Esophagus squamous epithelium (tissue), 5 donors: ENCODE measurements at regions not wholly inside any gene's neighbourhood (a gene's known extent, or its start where the extent isn't known, plus 50 kb on each side); places are given as distances from the start of the nearest gene placed in this dataset.
"Not testable (repeated sequence)": the region's sequence is repeated elsewhere in the genome, so short reads cannot be mapped to it uniquely, and the experiment has no call there.

Experiments
- DNase-seq: peaks from one replicate; lab custom pipeline; 2025; lab: John Stamatoyannopoulos, UW
- H3K27ac ChIP-seq, 4 donors: fragments of 200-600 bp; sonication (generic); one replicate each; pipeline ENCODE4 v1.5.1; 2016 to 2019; ENCODE audit warnings: mild to moderate bottlenecking in 1 of 4
- H3K27me3 ChIP-seq, 4 donors: fragments of 200-600 bp; sonication (generic); 1 replicate in 3 of 4; 2 replicates in 1 of 4; pipeline versions ENCODE4 v1.5.1 to v1.6.0; 2017 to 2021; ENCODE audit warnings: antibody characterized with exemption in 1 of 4
- H3K36me3 ChIP-seq, 3 donors: fragments of 200-600 bp; sonication (generic); one replicate each; pipeline ENCODE4 v1.5.1; 2016 to 2019
- H3K4me1 ChIP-seq, 3 donors: fragments of 200-600 bp; sonication (generic); one replicate each; pipeline ENCODE4 v1.5.1; 2017 to 2019
- H3K4me3 ChIP-seq, 4 donors: fragments of 200-600 bp; sonication (generic); 1 replicate in 3 of 4; 2 replicates in 1 of 4; pipeline ENCODE4 v1.5.1; 2016 to 2019; ENCODE audit warnings: mild to moderate bottlenecking in 2 of 4, moderate library complexity in 1 of 4
- H3K9me3 ChIP-seq, 3 donors: fragments of 200-600 bp; sonication (generic); one replicate each; pipeline ENCODE4 v1.5.1; 2016 to 2019
- CTCF ChIP-seq, 6 experiments: fragments of 450-650 bp in 4 of 6; fragments of 200-600 bp in 2 of 6; sonication (generic) in 2 of 6; IDR thresholded peaks; one replicate each; pipeline ENCODE4 v1.5.1; 2016 to 2019; ENCODE audit warnings: antibody characterized with exemption in 6 of 6, mild to moderate bottlenecking in 4 of 6, moderate library complexity in 4 of 6
- POLR2A ChIP-seq, 4 donors: fragments of 450-650 bp; IDR thresholded peaks; one replicate each; pipeline ENCODE4 v1.6.1; 2017; ENCODE audit warnings: antibody characterized with exemption in 4 of 4, mild to moderate bottlenecking in 4 of 4, moderate library complexity in 3 of 4
- WGBS, 2 donors: methylation state at CpG; one replicate each; pipeline ENCODE4 v1.1.5; 2018; 5-methylcytosine and 5-hydroxymethylcytosine counted together
- intact Hi-C: fragments of 100-400 bp; cut with DNase I; formaldehyde crosslinking; loops from one replicate; pipeline ENCODE4 v1.15.0; 2022
- donor health status: DM: yes; HTN: yes; CAD: no.

- no peak overlapping the region for H3K4me3 ChIP-seq
- H3K4me1 ChIP-seq = peaks cover 0 to 6% (median 0%) of the 10 kb centered on the region in 3 donors
- 39% methylated on average over 3 of the region's 3 CpGs for WGBS, 2 donors
- TF ChIP-seq CTCF (IDR thresholded peaks at IDR 0.05) (no peak), POLR2A (IDR thresholded peaks at IDR 0.05) (no peak)
- H3K36me3 ChIP-seq = no peaks in the 10 kb centered on the region
- no peaks in the 10 kb centered on the region for H3K9me3 ChIP-seq
- intact Hi-C loops = no loop called here
- DNase-seq = no peak
- no peaks in the 10 kb centered on the region for H3K27me3 ChIP-seq
- no peak overlapping the region for H3K27ac ChIP-seq
Measured at GRCh38 chr4:137892134-137892533, 350.0 kb downstream of the SLC7A11 start.

GRCh38 chr4:137890812-137891211 lies 351.3 kb downstream of the SLC7A11 start:
- no peak for DNase-seq
- Histone ChIP-seq H3K27ac (no peak overlapping the region), H3K4me1 (peaks cover 0 to 6% (median 0%) of the 10 kb centered on the region in 3 donors), H3K4me3 (no peak overlapping the region), H3K9me3 (no peaks in the 10 kb centered on the region), H3K27me3 (no peaks in the 10 kb centered on the region), H3K36me3 (no peaks in the 10 kb centered on the region)
- no peak for TF ChIP-seq POLR2A (IDR thresholded peaks at IDR 0.05)
- TF ChIP-seq CTCF (IDR thresholded peaks at IDR 0.05) = no peak
- 87 to 91% methylated on average over 2 of the region's 2 CpGs for WGBS, 2 donors
- intact Hi-C loops = no loop called here

GRCh38 chr4:137881641-137882040 lies 349.3 kb upstream of the PCDH18 start:
- Histone ChIP-seq H3K9me3 (peaks cover 0 to 6% (median 0%) of the 10 kb centered on the region in 3 donors), H3K27me3 (no peaks in the 10 kb centered on the region), H3K27ac (no peak overlapping the region), H3K4me3 (no peak overlapping the region), H3K4me1 (peaks cover 0 to 13% (median 0%) of the 10 kb centered on the region in 3 donors), H3K36me3 (no peaks in the 10 kb centered on the region)
- WGBS, 2 donors = 46 to 62% methylated on average over 4 of the region's 4 CpGs
- TF ChIP-seq CTCF (IDR thresholded peaks at IDR 0.05) = no peak
- no peak for TF ChIP-seq POLR2A (IDR thresholded peaks at IDR 0.05)
- intact Hi-C loops = no loop called here
- no peak for DNase-seq

- H3K9me3 ChIP-seq, DNase-seq, intact Hi-C loops, H3K27ac ChIP-seq, H3K4me3 ChIP-seq, H3K4me1 ChIP-seq, H3K36me3 ChIP-seq, H3K27me3 ChIP-seq: not testable (repeated sequence)
- 56 to 82% methylated on average over 2 of the region's 3 CpGs for WGBS, 2 donors
Measured at GRCh38 chr4:137868067-137868466, 335.8 kb upstream of the PCDH18 start.

- Histone ChIP-seq H3K4me3 (no peak overlapping the region), H3K27ac (no peak overlapping the region), H3K4me1 (no peaks in the 10 kb centered on the region), H3K9me3 (no peaks in the 10 kb centered on the region), H3K36me3 (no peaks in the 10 kb centered on the region), H3K27me3 (no peaks in the 10 kb centered on the region)
- no peak for DNase-seq
- 74 to 78% methylated on average over 3 of the region's 3 CpGs for WGBS, 2 donors
- no peak for TF ChIP-seq POLR2A (IDR thresholded peaks at IDR 0.05)
- no peak for TF ChIP-seq CTCF (IDR thresholded peaks at IDR 0.05)
- intact Hi-C loops = no loop called here
Measured at GRCh38 chr4:137866671-137867070, 334.4 kb upstream of the PCDH18 start.

- Histone ChIP-seq H3K36me3 (no peaks in the 10 kb centered on the region), H3K4me3 (no peak overlapping the region), H3K27ac (no peak overlapping the region), H3K4me1 (no peaks in the 10 kb centered on the region), H3K9me3 (no peaks in the 10 kb centered on the region), H3K27me3 (no peaks in the 10 kb centered on the region)
- no peak for DNase-seq
- intact Hi-C loops = no loop called here
- TF ChIP-seq CTCF (IDR thresholded peaks at IDR 0.05) (peak in 3 of 6 experiments; percentile 39 to 46 (median 42)), POLR2A (IDR thresholded peaks at IDR 0.05) (no peak)
Measured at GRCh38 chr4:137861682-137862081, 329.4 kb upstream of the PCDH18 start.
